Parathyroid adenoma (tissue), 2 donors: ENCODE measurements at regions not wholly inside any gene's neighbourhood (a gene's known extent, or its start where the extent isn't known, plus 50 kb on each side); places are given as distances from the start of the nearest gene placed in this dataset.

ENCODE experiments used
- H2AFZ ChIP-seq: fragments of 300-600 bp; sonication (generic); one replicate; pipeline ENCODE4 v1.7.0; 2017; ENCODE audit warnings: antibody characterized with exemption, mild to moderate bottlenecking
- H3K27ac ChIP-seq: fragments of 300-600 bp; sonication (generic); one replicate; pipeline ENCODE4 v1.7.0; 2017
- H3K27me3 ChIP-seq: fragments of 300-600 bp; sonication (generic); one replicate; pipeline ENCODE4 v1.7.0; 2017; ENCODE audit warnings: low read length; ENCODE audit not compliant: control insufficient read depth, insufficient read depth
- H3K36me3 ChIP-seq: fragments of 300-600 bp; sonication (generic); one replicate; pipeline ENCODE4 v1.7.0; 2017; ENCODE audit warnings: low read length; ENCODE audit not compliant: control insufficient read depth, insufficient read depth
- H3K4me1 ChIP-seq: fragments of 300-600 bp; sonication (generic); one replicate; pipeline ENCODE4 v1.7.0; 2017; ENCODE audit warnings: control low read depth
- H3K4me2 ChIP-seq: fragments of 300-600 bp; sonication (generic); one replicate; pipeline ENCODE4 v1.7.0; 2017; ENCODE audit warnings: low read length
- H3K4me3 ChIP-seq: fragments of 300-600 bp; sonication (generic); one replicate; pipeline ENCODE4 v1.7.0; 2017; ENCODE audit warnings: low read depth, low read length
- H3K79me2 ChIP-seq: fragments of 300-600 bp; sonication (generic); one replicate; pipeline ENCODE4 v1.7.0; 2017; ENCODE audit warnings: control low read depth
- H3K9ac ChIP-seq: fragments of 300-600 bp; sonication (generic); one replicate; pipeline ENCODE4 v1.7.0; 2017; ENCODE audit warnings: mild to moderate bottlenecking
- H3K9me3 ChIP-seq: fragments of 300-600 bp; sonication (generic); one replicate; pipeline ENCODE4 v1.7.0; 2017; ENCODE audit warnings: low read length; ENCODE audit not compliant: control insufficient read depth
- TF ChIP-seq, protein P1 (sequence below): fragments of 300-600 bp; sonication (generic); IDR thresholded peaks from one replicate; pipeline ENCODE4 v1.7.0; 2017; ENCODE audit warnings: antibody characterized with exemption, mild to moderate bottlenecking
- donor health status: primary hyperparathyroidism.

DNA sequence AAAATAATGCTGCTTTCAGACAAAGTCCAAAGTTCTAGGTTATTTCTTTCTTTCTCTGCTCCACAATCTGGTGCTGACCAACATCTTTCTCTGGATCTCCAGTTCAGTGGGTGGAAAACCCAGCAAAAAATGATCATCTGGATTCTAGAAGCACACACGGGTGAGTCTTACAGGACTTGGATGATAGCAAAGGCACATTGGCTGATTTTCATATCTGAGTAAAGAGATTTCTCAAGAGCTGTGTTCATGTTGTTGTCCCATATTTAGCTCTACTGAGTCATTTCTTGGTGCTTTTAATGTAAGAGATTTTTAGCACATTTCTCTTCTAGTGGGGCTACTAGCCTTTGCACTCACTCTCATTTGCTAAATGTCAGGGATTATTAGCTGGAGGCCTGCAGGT, 336.7 kb downstream of the GALC start:
- Histone ChIP-seq H2AFZ (no peak overlapping the region), H3K9ac (no peak overlapping the region), H3K4me2 (no peak overlapping the region), H3K4me1 (no peaks in the 10 kb centered on the region), H3K9me3 (no peaks in the 10 kb centered on the region), H3K27ac (no peak overlapping the region), H3K4me3 (no peak overlapping the region), H3K36me3 (no peaks in the 10 kb centered on the region), H3K27me3 (no peaks in the 10 kb centered on the region), H3K79me2 (no peaks in the 10 kb centered on the region)
- TF ChIP-seq, protein P1, sequence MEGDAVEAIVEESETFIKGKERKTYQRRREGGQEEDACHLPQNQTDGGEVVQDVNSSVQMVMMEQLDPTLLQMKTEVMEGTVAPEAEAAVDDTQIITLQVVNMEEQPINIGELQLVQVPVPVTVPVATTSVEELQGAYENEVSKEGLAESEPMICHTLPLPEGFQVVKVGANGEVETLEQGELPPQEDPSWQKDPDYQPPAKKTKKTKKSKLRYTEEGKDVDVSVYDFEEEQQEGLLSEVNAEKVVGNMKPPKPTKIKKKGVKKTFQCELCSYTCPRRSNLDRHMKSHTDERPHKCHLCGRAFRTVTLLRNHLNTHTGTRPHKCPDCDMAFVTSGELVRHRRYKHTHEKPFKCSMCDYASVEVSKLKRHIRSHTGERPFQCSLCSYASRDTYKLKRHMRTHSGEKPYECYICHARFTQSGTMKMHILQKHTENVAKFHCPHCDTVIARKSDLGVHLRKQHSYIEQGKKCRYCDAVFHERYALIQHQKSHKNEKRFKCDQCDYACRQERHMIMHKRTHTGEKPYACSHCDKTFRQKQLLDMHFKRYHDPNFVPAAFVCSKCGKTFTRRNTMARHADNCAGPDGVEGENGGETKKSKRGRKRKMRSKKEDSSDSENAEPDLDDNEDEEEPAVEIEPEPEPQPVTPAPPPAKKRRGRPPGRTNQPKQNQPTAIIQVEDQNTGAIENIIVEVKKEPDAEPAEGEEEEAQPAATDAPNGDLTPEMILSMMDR: no peak

DNA sequence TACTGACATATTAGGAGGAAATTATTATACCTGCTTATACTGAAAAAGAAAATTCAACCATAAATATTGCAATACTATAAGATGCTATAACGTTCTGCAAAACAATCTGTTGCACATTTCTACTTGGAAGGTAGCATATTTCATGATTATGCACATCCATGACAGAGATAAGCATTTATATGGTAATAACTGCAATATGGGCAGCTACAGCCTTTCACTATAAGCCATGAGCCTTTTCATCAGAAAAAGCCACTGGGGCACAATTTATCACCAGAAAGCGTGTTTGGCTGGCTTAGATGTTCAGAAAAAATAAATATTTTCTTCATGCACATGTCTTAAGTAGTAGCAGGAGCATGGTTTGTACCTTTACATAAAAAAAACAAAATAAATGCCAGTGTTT, 340.7 kb downstream of the GALC start:
- Histone ChIP-seq H3K4me1 (no peaks in the 10 kb centered on the region), H3K4me3 (no peak overlapping the region), H2AFZ (no peak overlapping the region), H3K9ac (no peak overlapping the region), H3K36me3 (no peaks in the 10 kb centered on the region), H3K27me3 (no peaks in the 10 kb centered on the region), H3K4me2 (no peak overlapping the region), H3K9me3 (no peaks in the 10 kb centered on the region), H3K27ac (no peak overlapping the region), H3K79me2 (no peaks in the 10 kb centered on the region)
- TF ChIP-seq, protein P1: no peak

DNA sequence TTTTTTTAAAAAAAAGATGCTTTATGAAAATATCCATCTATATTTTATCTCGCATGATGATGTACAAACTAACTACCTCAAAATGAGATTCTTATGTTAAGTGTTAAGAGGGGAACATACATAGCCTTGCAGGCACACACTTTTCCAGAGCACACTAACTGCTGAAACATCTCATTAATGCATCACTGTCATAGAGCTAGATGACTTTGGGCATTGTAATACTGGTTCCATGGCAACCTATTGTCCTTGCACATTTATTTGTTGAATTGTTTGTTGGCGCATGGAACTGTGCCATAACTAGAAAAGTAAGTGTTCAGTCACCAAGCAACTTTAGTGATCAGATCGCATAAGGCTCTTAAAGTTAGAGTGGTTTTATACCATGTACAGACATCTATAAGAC, 348.3 kb downstream of the GALC start:
- no peak overlapping the region for H3K27ac ChIP-seq
- no peak overlapping the region for H3K4me2 ChIP-seq
- H3K36me3 ChIP-seq: no peaks in the 10 kb centered on the region
- no peaks in the 10 kb centered on the region for H3K9me3 ChIP-seq
- no peaks in the 10 kb centered on the region for H3K27me3 ChIP-seq
- TF ChIP-seq, protein P1: no peak
- no peak overlapping the region for H3K4me3 ChIP-seq
- no peak overlapping the region for H2AFZ ChIP-seq
- no peaks in the 10 kb centered on the region for H3K4me1 ChIP-seq
- H3K9ac ChIP-seq: no peak overlapping the region
- H3K79me2 ChIP-seq: no peaks in the 10 kb centered on the region

DNA sequence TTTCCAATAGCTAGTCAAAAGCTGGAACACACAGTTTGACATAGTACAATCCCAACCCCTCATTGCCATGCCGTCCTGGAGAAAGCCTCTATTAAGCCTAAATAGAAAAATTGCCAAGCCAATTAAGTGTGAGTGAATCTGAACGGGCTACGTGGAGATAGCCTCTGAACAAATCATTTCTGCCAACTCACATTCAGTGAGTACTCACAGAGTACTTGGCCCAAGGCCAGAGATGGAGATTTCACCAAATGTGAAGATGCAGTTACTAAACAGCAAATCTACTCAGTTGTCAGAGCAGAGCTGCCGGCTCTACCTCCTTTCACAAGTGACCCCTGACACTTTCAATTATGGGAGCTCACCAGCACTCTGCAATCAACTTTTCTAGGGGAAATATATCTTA, 350.0 kb downstream of the GALC start:
- no peaks in the 10 kb centered on the region for H3K4me1 ChIP-seq
- no peaks in the 10 kb centered on the region for H3K27me3 ChIP-seq
- H3K27ac ChIP-seq: no peak overlapping the region
- TF ChIP-seq, protein P1: no peak
- H3K9me3 ChIP-seq: no peaks in the 10 kb centered on the region
- no peaks in the 10 kb centered on the region for H3K79me2 ChIP-seq
- H3K36me3 ChIP-seq: no peaks in the 10 kb centered on the region
- no peak overlapping the region for H3K9ac ChIP-seq
- H3K4me3 ChIP-seq: no peak overlapping the region
- no peak overlapping the region for H2AFZ ChIP-seq
- H3K4me2 ChIP-seq: no peak overlapping the region

DNA sequence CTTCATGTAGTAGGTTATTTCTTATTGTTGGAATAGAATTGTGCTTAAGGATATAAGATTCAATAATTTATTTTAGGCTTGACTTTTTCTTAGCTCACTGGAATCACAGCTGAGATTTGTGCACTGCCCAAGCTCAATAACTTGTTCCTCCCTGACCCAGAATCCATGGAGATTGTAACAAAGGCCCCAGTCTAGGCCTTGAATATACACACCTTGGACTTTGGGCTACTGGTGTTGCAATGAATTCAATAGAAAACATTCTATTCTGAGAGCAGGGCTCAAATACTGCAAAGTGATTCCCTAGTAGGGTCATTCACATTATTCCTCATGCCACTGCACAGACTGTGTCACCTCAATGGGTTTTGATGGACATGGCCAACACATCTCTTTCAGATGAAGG, 352.4 kb downstream of the GALC start:
- no peak overlapping the region for H2AFZ ChIP-seq
- no peaks in the 10 kb centered on the region for H3K36me3 ChIP-seq
- H3K9ac ChIP-seq: no peak overlapping the region
- H3K9me3 ChIP-seq: no peaks in the 10 kb centered on the region
- H3K79me2 ChIP-seq: no peaks in the 10 kb centered on the region
- no peak overlapping the region for H3K4me3 ChIP-seq
- no peaks in the 10 kb centered on the region for H3K27me3 ChIP-seq
- H3K4me2 ChIP-seq: no peak overlapping the region
- H3K4me1 ChIP-seq: no peaks in the 10 kb centered on the region
- TF ChIP-seq, protein P1: no peak
- no peak overlapping the region for H3K27ac ChIP-seq
